ENCODE measurements at regions not wholly inside any gene's neighbourhood (a gene's known extent, or its start where the extent isn't known, plus 50 kb on each side); places are given as distances from the start of the nearest gene placed in this dataset.
"Not testable (repeated sequence)": the region's sequence is repeated elsewhere in the genome, so short reads cannot be mapped to it uniquely, and the experiment has no call there.

DNA sequence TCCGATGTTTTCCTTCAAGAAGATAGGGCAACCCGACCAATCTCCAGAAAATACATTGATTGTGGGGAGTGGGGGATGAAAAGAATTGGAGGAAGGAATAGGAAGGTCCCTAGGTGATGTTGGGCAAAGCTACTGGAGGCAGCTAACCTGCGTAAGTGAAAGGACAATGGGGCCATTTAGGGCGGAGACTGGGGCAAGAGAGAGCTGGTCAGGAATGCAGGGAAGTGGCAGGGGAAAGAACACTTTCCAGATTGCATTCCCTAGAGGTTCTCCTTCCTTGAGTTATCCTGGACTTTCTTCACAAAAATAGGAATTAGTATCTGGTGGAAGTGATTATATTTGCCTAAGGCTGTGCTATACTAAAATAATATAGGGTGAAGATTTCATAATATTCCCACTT, 151.8 kb upstream of the HMGA2 start:
- no peak overlapping the region for H3K27ac ChIP-seq
- TF ChIP-seq, protein P1, sequence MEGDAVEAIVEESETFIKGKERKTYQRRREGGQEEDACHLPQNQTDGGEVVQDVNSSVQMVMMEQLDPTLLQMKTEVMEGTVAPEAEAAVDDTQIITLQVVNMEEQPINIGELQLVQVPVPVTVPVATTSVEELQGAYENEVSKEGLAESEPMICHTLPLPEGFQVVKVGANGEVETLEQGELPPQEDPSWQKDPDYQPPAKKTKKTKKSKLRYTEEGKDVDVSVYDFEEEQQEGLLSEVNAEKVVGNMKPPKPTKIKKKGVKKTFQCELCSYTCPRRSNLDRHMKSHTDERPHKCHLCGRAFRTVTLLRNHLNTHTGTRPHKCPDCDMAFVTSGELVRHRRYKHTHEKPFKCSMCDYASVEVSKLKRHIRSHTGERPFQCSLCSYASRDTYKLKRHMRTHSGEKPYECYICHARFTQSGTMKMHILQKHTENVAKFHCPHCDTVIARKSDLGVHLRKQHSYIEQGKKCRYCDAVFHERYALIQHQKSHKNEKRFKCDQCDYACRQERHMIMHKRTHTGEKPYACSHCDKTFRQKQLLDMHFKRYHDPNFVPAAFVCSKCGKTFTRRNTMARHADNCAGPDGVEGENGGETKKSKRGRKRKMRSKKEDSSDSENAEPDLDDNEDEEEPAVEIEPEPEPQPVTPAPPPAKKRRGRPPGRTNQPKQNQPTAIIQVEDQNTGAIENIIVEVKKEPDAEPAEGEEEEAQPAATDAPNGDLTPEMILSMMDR (IDR thresholded peaks at IDR 0.05) = no peak
- no peak for TF ChIP-seq ZFX (IDR thresholded peaks at IDR 0.05; ENCODE audit: borderline replicate concordance)

DNA sequence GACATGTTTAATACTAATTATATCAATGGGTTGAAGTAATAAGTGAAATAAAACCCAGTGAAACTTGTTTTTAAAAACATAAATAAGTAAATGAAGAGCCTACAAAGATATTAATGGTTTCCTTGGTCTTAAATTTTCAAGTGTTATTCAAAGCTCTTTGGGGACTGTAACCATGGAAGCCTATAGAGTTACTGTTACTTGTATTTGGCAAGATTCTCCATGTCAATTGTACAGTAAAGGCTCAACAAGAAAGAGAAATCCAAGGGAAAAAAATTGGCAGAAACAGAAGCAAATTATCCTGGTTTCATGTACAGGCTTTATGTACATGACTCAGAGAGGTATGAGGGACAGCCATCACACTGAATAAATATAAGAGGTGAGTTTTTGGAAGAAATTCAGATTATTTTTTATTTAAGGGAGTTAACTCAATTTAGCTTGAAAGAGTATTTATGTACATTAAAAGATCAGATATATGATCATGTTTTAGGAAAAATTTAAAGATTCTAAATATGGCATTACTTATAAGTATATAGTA, 151.1 kb upstream of the HMGA2 start:
- TF ChIP-seq, protein P1 (IDR thresholded peaks at IDR 0.05) = no peak
- TF ChIP-seq ZFX (IDR thresholded peaks at IDR 0.05; ENCODE audit: borderline replicate concordance) = no peak
- no peak overlapping the region for H3K27ac ChIP-seq

DNA sequence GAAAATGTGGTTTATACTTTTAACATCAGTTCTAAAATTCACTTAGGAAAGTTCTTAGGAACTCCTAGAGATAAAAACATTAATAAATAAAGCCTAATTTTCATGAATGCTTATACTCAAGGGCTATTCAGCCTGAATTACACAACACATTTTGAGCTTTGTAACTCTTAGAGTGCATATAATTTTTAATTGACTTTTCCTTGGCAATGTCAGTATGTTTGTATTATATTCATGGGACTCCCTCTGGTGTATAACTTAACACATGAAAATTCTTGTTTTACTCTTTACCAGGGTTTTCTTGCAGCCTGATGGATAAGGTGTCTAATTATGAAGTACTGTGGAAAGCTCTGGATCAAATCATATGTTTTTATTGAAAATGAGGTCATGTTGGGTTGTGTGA, 150.6 kb upstream of the HMGA2 start:
- H3K27ac ChIP-seq = no peak overlapping the region
- no peak for TF ChIP-seq ZFX (IDR thresholded peaks at IDR 0.05; ENCODE audit: borderline replicate concordance)
- TF ChIP-seq, protein P1 (IDR thresholded peaks at IDR 0.05) = no peak

DNA sequence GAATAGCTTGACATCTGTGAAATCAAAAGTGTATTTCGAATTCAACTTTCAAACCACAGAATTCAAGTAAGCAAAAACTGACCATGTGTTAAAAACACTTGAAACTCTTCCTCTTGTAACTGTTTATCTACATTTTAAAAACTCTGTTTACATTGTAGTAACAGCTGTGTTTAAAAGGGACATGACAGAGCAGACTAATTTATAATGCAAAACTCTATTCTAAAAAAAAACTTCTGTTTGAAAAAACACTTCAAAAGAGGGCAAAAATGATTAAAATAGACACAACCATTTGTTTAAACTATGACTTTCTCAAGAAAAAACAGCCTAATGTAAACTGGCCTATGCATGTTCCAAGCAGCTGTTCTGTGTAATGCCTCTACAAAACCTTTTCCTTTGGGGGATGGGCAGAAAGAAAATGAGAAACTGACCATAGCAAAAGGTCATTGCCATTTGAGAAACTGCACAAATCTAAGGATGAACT, 149.1 kb upstream of the HMGA2 start:
- H3K27ac ChIP-seq = no peak overlapping the region
- TF ChIP-seq, protein P1 (IDR thresholded peaks at IDR 0.05) = no peak
- TF ChIP-seq ZFX (IDR thresholded peaks at IDR 0.05; ENCODE audit: borderline replicate concordance) = no peak

DNA sequence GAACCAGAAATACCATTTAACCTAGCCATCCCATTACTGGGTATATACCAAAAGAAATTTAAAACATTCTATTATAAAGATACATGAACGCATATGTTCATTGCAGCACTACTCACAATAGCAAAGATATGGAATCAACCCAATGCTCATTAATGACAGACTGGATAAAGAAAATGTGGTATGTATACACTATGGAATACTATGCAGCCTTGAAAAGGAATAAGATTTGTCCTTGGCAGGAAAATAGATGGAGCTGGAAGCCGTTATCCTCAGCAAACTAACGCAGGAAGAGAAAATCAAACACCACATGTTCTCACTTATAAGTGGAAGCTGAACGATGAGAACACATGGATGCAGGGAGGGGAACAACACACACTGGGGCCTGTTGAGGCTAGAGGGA, 146.1 kb upstream of the HMGA2 start:
- H3K27ac ChIP-seq = not testable (repeated sequence)

DNA sequence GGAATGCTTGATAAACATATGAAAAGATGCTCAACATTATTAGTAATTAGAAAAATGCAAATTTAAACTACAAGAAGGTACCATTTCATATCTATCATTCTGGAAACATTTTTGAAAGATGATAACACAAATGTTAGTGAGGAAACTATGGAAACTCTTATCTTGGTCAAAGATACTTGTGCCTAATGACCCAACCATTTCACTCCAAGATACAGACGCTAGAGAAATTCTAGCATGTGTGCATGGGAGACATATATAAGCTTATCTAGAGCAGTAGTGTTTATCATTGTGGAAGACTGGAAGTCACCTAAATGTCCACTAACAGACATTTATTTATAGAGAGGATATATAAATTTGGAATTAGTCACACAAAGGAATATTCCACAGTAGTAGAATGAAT, 143.1 kb upstream of the HMGA2 start:
- TF ChIP-seq, protein P1 (IDR thresholded peaks at IDR 0.05) = no peak
- TF ChIP-seq ZFX (IDR thresholded peaks at IDR 0.05; ENCODE audit: borderline replicate concordance) = no peak

DNA sequence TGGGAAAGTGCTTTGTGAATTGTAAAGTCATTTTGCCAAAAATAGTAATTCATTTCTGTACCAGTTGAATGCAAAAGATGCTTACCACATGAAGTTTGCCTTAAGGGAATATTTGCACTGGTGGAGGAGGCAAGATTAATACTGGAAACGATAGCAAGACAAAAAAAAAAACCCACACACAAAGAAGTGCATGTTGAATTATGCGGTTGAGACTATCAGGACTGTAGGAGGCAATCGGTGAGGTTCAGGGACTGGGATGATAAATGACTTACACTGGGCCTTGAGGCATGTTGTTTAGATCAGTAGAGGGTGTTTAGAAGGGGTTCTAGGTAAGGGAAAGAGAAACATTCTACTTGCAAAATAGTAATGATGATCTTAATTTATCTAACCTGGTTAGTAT, 142.2 kb upstream of the HMGA2 start:
- TF ChIP-seq ZFX (IDR thresholded peaks at IDR 0.05; ENCODE audit: borderline replicate concordance) = no peak
- TF ChIP-seq, protein P1 (IDR thresholded peaks at IDR 0.05) = no peak
- H3K27ac ChIP-seq = no peak overlapping the region

More for the DNA sequence above, 143.1 kb upstream of the HMGA2 start:
- H3K27ac ChIP-seq = no peak overlapping the region

DNA sequence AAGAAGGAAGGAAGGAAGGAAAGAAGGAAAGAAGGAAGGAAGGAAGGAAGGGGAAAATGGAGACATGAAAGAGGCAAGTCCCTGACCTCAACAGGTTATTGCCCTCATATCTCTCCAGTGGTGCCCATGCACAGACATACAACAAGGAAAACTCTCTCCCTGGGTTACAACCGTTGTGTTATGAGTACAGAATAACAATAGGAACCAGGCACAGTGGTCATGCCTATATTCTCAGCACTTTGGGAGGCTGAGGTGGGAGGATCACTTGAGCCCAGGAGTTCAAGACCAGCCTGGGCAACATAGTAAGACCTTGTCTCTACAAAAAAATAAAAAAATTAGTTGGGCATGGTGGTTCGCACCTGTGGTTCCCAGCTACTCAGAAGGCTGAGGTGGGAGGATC, 139.4 kb upstream of the HMGA2 start:
- TF ChIP-seq, protein P1 (IDR thresholded peaks at IDR 0.05) = no peak
- no peak for TF ChIP-seq ZFX (IDR thresholded peaks at IDR 0.05; ENCODE audit: borderline replicate concordance)
- H3K27ac ChIP-seq = no peak overlapping the region

Data from 22Rv1 (cell line).